H1 (cell line): ENCODE measurements at regions not wholly inside any gene's neighbourhood (a gene's known extent, or its start where the extent isn't known, plus 50 kb on each side); places are given as distances from the start of the nearest gene placed in this dataset.

Experiments
- CTCF ChIA-PET: fragments of 300-600 bp; sonication (Branson Sonifier 250); formaldehyde crosslinking; loops from one replicate; lab custom pipeline; 2021; ENCODE audit not compliant: partially characterized antibody; lab: Charles Lee
- POLR2A ChIA-PET: fragments of 300-600 bp; sonication (Branson Sonifier 250); formaldehyde crosslinking; loops from one replicate; lab custom pipeline; 2021; ENCODE audit warnings: inconsistent platforms; ENCODE audit not compliant: partially characterized antibody; lab: Charles Lee
- DNase-seq, 2 experiments: peaks; one replicate each; pipeline versions ENCODE4 v3.0.0 to v3.0.0-alpha.2; 2010 to 2022; ENCODE audit warnings: low spot score in 2 of 2, low read depth in 1 of 2, mixed read lengths in 1 of 2
- FAIRE-seq: peaks from 2 replicates; lab custom pipeline; 2011; peaks lifted over from hg19 to GRCh38; lab: Jason Lieb, UNC
- H2AFZ ChIP-seq: 2 replicates; pipeline ENCODE4 v1.8.1; 2012; ENCODE audit warnings: low read length, inconsistent platforms
- H2AK5ac ChIP-seq: 2 replicates; pipeline ENCODE4 v1.6.1; 2013; ENCODE audit warnings: low read depth, low read length
- H2BK120ac ChIP-seq: replicated peaks from 2 replicates; pipeline ENCODE3; 2013; ENCODE audit warnings: low read depth, low read length, inconsistent platforms
- H2BK12ac ChIP-seq: 2 replicates; pipeline ENCODE4 v1.6.1; 2013; ENCODE audit warnings: low read depth, low read length
- H2BK15ac ChIP-seq: 2 replicates; pipeline ENCODE4 v1.6.1; 2013; ENCODE audit warnings: low read length
- H2BK20ac ChIP-seq: 2 replicates; pipeline ENCODE4 v1.6.1; 2013; ENCODE audit warnings: low read length
- H2BK5ac ChIP-seq: 2 replicates; pipeline ENCODE4 v1.6.1; 2013; ENCODE audit warnings: low read depth, low read length
- H3K14ac ChIP-seq: 2 replicates; pipeline ENCODE4 v1.6.1; 2013; ENCODE audit warnings: inconsistent platforms; ENCODE audit not compliant: insufficient read length
- H3K18ac ChIP-seq: 2 replicates; pipeline ENCODE4 v1.6.1; 2013; ENCODE audit warnings: low read length; ENCODE audit errors: extremely low read depth
- H3K23ac ChIP-seq: 2 replicates; pipeline ENCODE4 v1.6.1; 2013; ENCODE audit warnings: inconsistent platforms; ENCODE audit not compliant: insufficient read length
- H3K23me2 ChIP-seq: 2 replicates; pipeline ENCODE4 v1.6.1; 2013; ENCODE audit warnings: low read depth, low read length
- H3K27ac ChIP-seq: 2 replicates; pipeline ENCODE4 v1.6.1; 2011; ENCODE audit warnings: low read depth, low read length, inconsistent platforms
- H3K27me3 ChIP-seq, 4 experiments: replicated peaks in 1 of 4; 1 replicate in 1 of 4; 2 replicates in 3 of 4; pipeline versions ENCODE4 v1.6.1 to v1.8.1; 2011 to 2013; ENCODE audit warnings: low read length in 3 of 4, mild to moderate bottlenecking in 3 of 4, inconsistent platforms in 2 of 4, mixed read lengths in 2 of 4, moderate library complexity in 1 of 4; ENCODE audit not compliant: control insufficient read depth in 3 of 4, insufficient read depth in 3 of 4; ENCODE audit errors: extremely low read depth in 1 of 4
- H3K36me3 ChIP-seq, 4 experiments: 2 replicates each; pipeline versions ENCODE4 v1.6.1 to v1.8.1; 2011 to 2013; ENCODE audit warnings: mild to moderate bottlenecking in 4 of 4, low read length in 3 of 4, moderate library complexity in 2 of 4, control low read depth in 1 of 4, inconsistent platforms in 1 of 4; ENCODE audit not compliant: insufficient read depth in 4 of 4, control insufficient read depth in 2 of 4
- H3K4ac ChIP-seq: replicated peaks from 2 replicates; pipeline ENCODE3; 2013; ENCODE audit warnings: low read length, low read depth, mixed read lengths, inconsistent platforms; ENCODE audit not compliant: insufficient read length
- H3K4me1 ChIP-seq, 4 experiments: replicated peaks in 1 of 4; 1 replicate in 1 of 4; 2 replicates in 3 of 4; pipeline versions ENCODE4 v1.6.1 to v1.8.1; 2011 to 2013; ENCODE audit warnings: low read length in 3 of 4, inconsistent platforms in 2 of 4, mixed read lengths in 1 of 4; ENCODE audit not compliant: insufficient read depth in 4 of 4, control insufficient read depth in 3 of 4
- H3K4me2 ChIP-seq, 2 experiments: 2 replicates each; pipeline versions ENCODE4 v1.6.1 to v1.8.1; 2011 to 2013; ENCODE audit warnings: low read depth in 2 of 2, low read length in 2 of 2, control low read depth in 1 of 2, inconsistent platforms in 1 of 2, mild to moderate bottlenecking in 1 of 2; ENCODE audit not compliant: insufficient read depth in 1 of 2
- H3K4me3 ChIP-seq, 4 experiments: fragments of 200-600, 300-600 bp in 1 of 4; sonication (generic), shearing (Covaris generic), sonication (Bioruptor Twin) in 1 of 4; 2 replicates each; pipeline versions ENCODE4 v1.5.1 to v1.8.1; 2011 to 2016; ENCODE audit warnings: low read length in 4 of 4, low read depth in 3 of 4, control low read depth in 2 of 4, inconsistent platforms in 2 of 4, mild to moderate bottlenecking in 2 of 4, mixed read lengths in 1 of 4, moderate library complexity in 1 of 4; ENCODE audit not compliant: insufficient read depth in 2 of 4; ENCODE audit errors: extremely low read depth in 1 of 4
- H3K56ac ChIP-seq: replicated peaks from 2 replicates; pipeline ENCODE3; 2013; ENCODE audit warnings: low read depth, mild to moderate bottlenecking, mixed read lengths, low read length, inconsistent platforms; ENCODE audit not compliant: insufficient read length
- H3K79me1 ChIP-seq: 2 replicates; pipeline ENCODE4 v1.6.1; 2013; ENCODE audit warnings: low read depth, low read length, control low read depth
- H3K79me2 ChIP-seq, 2 experiments: 2 replicates each; pipeline versions ENCODE4 v1.6.1 to v1.8.1; 2012 to 2013; ENCODE audit warnings: low read length in 2 of 2, mild to moderate bottlenecking in 2 of 2, inconsistent platforms in 1 of 2; ENCODE audit not compliant: insufficient read depth in 2 of 2, control insufficient read depth in 1 of 2
- H3K9ac ChIP-seq, 4 experiments: replicated peaks in 1 of 4; 1 replicate in 1 of 4; 2 replicates in 3 of 4; pipeline versions ENCODE4 v1.6.1 to v1.8.1; 2011 to 2013; ENCODE audit warnings: low read depth in 3 of 4, low read length in 3 of 4, control low read depth in 2 of 4, mild to moderate bottlenecking in 2 of 4, moderate library complexity in 2 of 4, inconsistent platforms in 1 of 4; ENCODE audit errors: extremely low read depth in 1 of 4
- H3K9me3 ChIP-seq, 2 experiments: 2 replicates each; pipeline versions ENCODE4 v1.6.1 to v1.8.1; 2012 to 2013; ENCODE audit warnings: mild to moderate bottlenecking in 2 of 2, moderate library complexity in 2 of 2, control low read depth in 1 of 2, inconsistent platforms in 1 of 2, low read depth in 1 of 2, low read length in 1 of 2, mixed read lengths in 1 of 2; ENCODE audit not compliant: insufficient read depth in 2 of 2
- H4K20me1 ChIP-seq, 2 experiments: replicated peaks in 1 of 2; 2 replicates each; pipeline versions ENCODE3 to v1.8.1; 2011 to 2013; ENCODE audit warnings: inconsistent platforms in 2 of 2, low read length in 2 of 2, mild to moderate bottlenecking in 1 of 2; ENCODE audit not compliant: insufficient read depth in 2 of 2, control insufficient read depth in 1 of 2
- H4K5ac ChIP-seq: 2 replicates; pipeline ENCODE4 v1.6.1; 2013; ENCODE audit warnings: low read length, low read depth, mixed read lengths, inconsistent platforms; ENCODE audit not compliant: insufficient read length
- H4K8ac ChIP-seq: 2 replicates; pipeline ENCODE4 v1.8.0; 2013; ENCODE audit warnings: mild to moderate bottlenecking, moderate library complexity, low read length, inconsistent platforms; ENCODE audit not compliant: insufficient read depth; ENCODE audit errors: extremely low read depth
- H4K91ac ChIP-seq: replicated peaks from 2 replicates; pipeline ENCODE3; 2013; ENCODE audit warnings: low read length, mixed read lengths, inconsistent platforms; ENCODE audit not compliant: insufficient read length
- CBX5 ChIP-seq: fragments of 300-800, 300-1000 bp; sonication (generic); IDR thresholded peaks from 2 replicates; pipeline ENCODE4 v1.7.1; 2016; ENCODE audit warnings: antibody characterized with exemption, low read length, low read depth
- GTF2F1 ChIP-seq: IDR thresholded peaks from 2 replicates; pipeline ENCODE4 v1.6.1; 2012; ENCODE audit warnings: low read depth, low read length, improper control_type of control experiment, borderline replicate concordance
- RAD21 ChIP-seq, 2 experiments: IDR thresholded peaks in 1 of 2; conservative IDR thresholded peaks in 1 of 2; 2 replicates each; pipeline ENCODE4 v1.6.1; 2011; ENCODE audit warnings: low read depth in 2 of 2, low read length in 2 of 2, improper control_type of control experiment in 1 of 2, inconsistent platforms in 1 of 2, mild to moderate bottlenecking in 1 of 2, moderate library complexity in 1 of 2
- RNF2 ChIP-seq: fragments of 200-900, 300-1000 bp; sonication (generic); IDR thresholded peaks from 2 replicates; pipeline ENCODE4 v1.7.1; 2016; ENCODE audit warnings: borderline replicate concordance, low read depth, mild to moderate bottlenecking, antibody characterized with exemption, low read length; ENCODE audit not compliant: poor library complexity, severe bottlenecking; ENCODE audit errors: missing control alignments
- SIRT6 ChIP-seq: IDR thresholded peaks from one replicate; pipeline ENCODE4 v1.7.1; 2012; ENCODE audit warnings: low read length, inconsistent platforms
- SP1 ChIP-seq: IDR thresholded peaks from 2 replicates; pipeline ENCODE4 v1.6.1; 2011; ENCODE audit warnings: low read depth, low read length
- TCF12 ChIP-seq: IDR thresholded peaks from 2 replicates; pipeline ENCODE4 v1.6.1; 2011; ENCODE audit warnings: low read depth, mild to moderate bottlenecking, low read length
- TF ChIP-seq, protein P1 (sequence below), 3 experiments: IDR thresholded peaks; 1 replicate in 2 of 3; 2 replicates in 1 of 3; pipeline versions ENCODE4 v1.5.1 to v1.6.1; 2011; ENCODE audit warnings: low read length in 3 of 3, mild to moderate bottlenecking in 3 of 3, inconsistent platforms in 2 of 3, low read depth in 1 of 3, moderate library complexity in 1 of 3; ENCODE audit not compliant: insufficient read depth in 1 of 3; ENCODE audit errors: control extremely low read depth in 1 of 3

GRCh38 chr14:46250113-46250703 lies 401.4 kb downstream of the RPL10L start:
- Histone ChIP-seq H3K79me1 (no peaks in the 10 kb centered on the region), H3K27me3 (no peaks in the 10 kb centered on the region), H2BK20ac (no peak overlapping the region), H3K14ac (no peak overlapping the region), H3K4ac (no peak overlapping the region), H3K23me2 (peaks cover 1% of the 10 kb centered on the region; the same call in 1 of the 2 replicates), H3K23ac (no peak overlapping the region), H4K20me1 (no peaks in the 10 kb centered on the region), H3K79me2 (no peaks in the 10 kb centered on the region), H3K56ac (no peak overlapping the region), H3K18ac (no peak overlapping the region), H2BK12ac (no peak overlapping the region), H3K4me2 (no peak overlapping the region), H2BK120ac (no peak overlapping the region), H2AK5ac (no peak overlapping the region), H3K9me3 (no peaks in the 10 kb centered on the region; a peak in 1 of 4 replicates), H3K27ac (no peak overlapping the region), H3K9ac (no peak overlapping the region), H3K4me3 (no peak overlapping the region), H4K8ac (no peak overlapping the region), H2AFZ (no peak overlapping the region), H2BK5ac (no peak overlapping the region), H4K91ac (no peak overlapping the region), H4K5ac (no peak overlapping the region), H3K4me1 (no peaks in the 10 kb centered on the region), H3K36me3 (no peaks in the 10 kb centered on the region), H2BK15ac (no peak overlapping the region)
- CTCF ChIA-PET = interaction anchor here (0.5 to 5.2 kb wide), 17 partner anchors 9 to 438 kb away, joined by 3 to 36 read pairs (median 3); no protein-coding TSS in a partner anchor
- POLR2A ChIA-PET = no interaction called here
- FAIRE-seq (no peak), DNase-seq (no peak)
- TF ChIP-seq SIRT6 (no peak), RNF2 (no peak), CBX5 (no peak), TCF12 (no peak), GTF2F1 (no peak), RAD21 (IDR thresholded peaks at IDR 0.05 in 1 of 2, conservative IDR thresholded peaks at IDR 0.05 in 1 of 2; ENCODE audit: low read depth in 2 of 2, low read length in 2 of 2) (peak; percentile 65 to 74), SP1 (no peak)
- TF ChIP-seq, protein P1, sequence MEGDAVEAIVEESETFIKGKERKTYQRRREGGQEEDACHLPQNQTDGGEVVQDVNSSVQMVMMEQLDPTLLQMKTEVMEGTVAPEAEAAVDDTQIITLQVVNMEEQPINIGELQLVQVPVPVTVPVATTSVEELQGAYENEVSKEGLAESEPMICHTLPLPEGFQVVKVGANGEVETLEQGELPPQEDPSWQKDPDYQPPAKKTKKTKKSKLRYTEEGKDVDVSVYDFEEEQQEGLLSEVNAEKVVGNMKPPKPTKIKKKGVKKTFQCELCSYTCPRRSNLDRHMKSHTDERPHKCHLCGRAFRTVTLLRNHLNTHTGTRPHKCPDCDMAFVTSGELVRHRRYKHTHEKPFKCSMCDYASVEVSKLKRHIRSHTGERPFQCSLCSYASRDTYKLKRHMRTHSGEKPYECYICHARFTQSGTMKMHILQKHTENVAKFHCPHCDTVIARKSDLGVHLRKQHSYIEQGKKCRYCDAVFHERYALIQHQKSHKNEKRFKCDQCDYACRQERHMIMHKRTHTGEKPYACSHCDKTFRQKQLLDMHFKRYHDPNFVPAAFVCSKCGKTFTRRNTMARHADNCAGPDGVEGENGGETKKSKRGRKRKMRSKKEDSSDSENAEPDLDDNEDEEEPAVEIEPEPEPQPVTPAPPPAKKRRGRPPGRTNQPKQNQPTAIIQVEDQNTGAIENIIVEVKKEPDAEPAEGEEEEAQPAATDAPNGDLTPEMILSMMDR (IDR thresholded peaks at IDR 0.05; ENCODE audit: control extremely low read depth in 1 of 3, insufficient read depth in 1 of 3, low read depth in 1 of 3, low read length in 3 of 3) = peak in 2 of 3 experiments; percentile 41 to 63; a peak in 2 of 4 replicates
